ENCODE measurements at regions not wholly inside any gene's neighbourhood (a gene's known extent, or its start where the extent isn't known, plus 50 kb on each side); places are given as distances from the start of the nearest gene placed in this dataset.
A peak's percentile ranks its signal among the peaks of the same experiment; 100 is the strongest.

GRCh38 chr9:115492869-115493268 lies 374.9 kb upstream of the TNC start:
- no peak for DNase-seq

- DNase-seq = no peak
These were observed 376.4 kb upstream of the TNC start for GRCh38 chr9:115494393-115494792.

GRCh38 chr9:115495052-115495635 lies 377.2 kb upstream of the TNC start:
- no peak for DNase-seq

GRCh38 chr9:115495836-115496235 lies 377.9 kb upstream of the TNC start:
- DNase-seq = no peak

- DNase-seq = no peak
These were observed 380.3 kb upstream of the TNC start for GRCh38 chr9:115498303-115498702.

GRCh38 chr9:115507148-115507547 lies 389.2 kb upstream of the TNC start:
- no peak for DNase-seq

- DNase-seq = peak; percentile 44
These were observed 395.2 kb upstream of the TNC start for GRCh38 chr9:115513148-115513547.

- no peak for DNase-seq
These were observed 396.5 kb upstream of the TNC start for GRCh38 chr9:115514454-115514853.

GRCh38 chr9:115517335-115518075 lies 399.5 kb upstream of the TNC start:
- no peak for DNase-seq

- DNase-seq = no peak
These were observed 402.7 kb upstream of the TNC start for GRCh38 chr9:115520646-115521045.

GRCh38 chr9:115522912-115523311 lies 405.0 kb upstream of the TNC start:
- DNase-seq = peak; percentile 50

- peak; percentile 70 for DNase-seq
These were observed 406.6 kb upstream of the TNC start for GRCh38 chr9:115524453-115525059.

GRCh38 chr9:115525111-115526058 lies 407.4 kb upstream of the TNC start:
- DNase-seq = no peak

- peak; percentile 51 for DNase-seq
These were observed 413.6 kb upstream of the TNC start for GRCh38 chr9:115531410-115532125.

GRCh38 chr9:115533511-115533910 lies 415.6 kb upstream of the TNC start:
- DNase-seq = no peak

GRCh38 chr9:115540091-115540490 lies 422.1 kb upstream of the TNC start:
- no peak for DNase-seq

GRCh38 chr9:115543511-115543910 lies 425.6 kb upstream of the TNC start:
- no peak for DNase-seq

- no peak for DNase-seq
These were observed 430.8 kb upstream of the TNC start for GRCh38 chr9:115548609-115549260.

- DNase-seq = no peak
These were observed 433.4 kb upstream of the TNC start for GRCh38 chr9:115551396-115551795.

- no peak for DNase-seq
These were observed 435.3 kb upstream of the TNC start for GRCh38 chr9:115553060-115553773.

- DNase-seq = no peak
These were observed 438.5 kb upstream of the TNC start for GRCh38 chr9:115556432-115556831.
